ENCODE measurements at regions not wholly inside any gene's neighbourhood (a gene's known extent, or its start where the extent isn't known, plus 50 kb on each side); places are given as distances from the start of the nearest gene placed in this dataset.

GRCh38 chr6:147029923-147030322, 174.3 kb upstream of the STXBP5 start:
- H3K27me3 ChIP-seq (ENCODE audit: insufficient read depth, low read depth) = no peaks in the 10 kb centered on the region
- no peak overlapping the region for H3K9ac ChIP-seq
- no peak overlapping the region for H2AFZ ChIP-seq (ENCODE audit: low read depth)
- no peak overlapping the region for H3K4me2 ChIP-seq
- H3K4me3 ChIP-seq (IDR thresholded peaks at IDR 0.05; ENCODE audit: insufficient read depth, low read depth, low read length) = no peak overlapping the region
- no peaks in the 10 kb centered on the region for H3K4me1 ChIP-seq (ENCODE audit: low read depth, poor library complexity, severe bottlenecking)
- H4K20me1 ChIP-seq (ENCODE audit: insufficient read depth) = no peaks in the 10 kb centered on the region
- H3K27ac ChIP-seq = no peak overlapping the region
- H3K36me3 ChIP-seq (ENCODE audit: insufficient read depth) = no peaks in the 10 kb centered on the region
- H3K79me2 ChIP-seq (ENCODE audit: insufficient read depth, low read depth) = no peaks in the 10 kb centered on the region
- TF ChIP-seq CTCF (conservative IDR thresholded peaks at IDR 0.05; ENCODE audit: low read depth, low read length) = no peak

GRCh38 chr6:147033267-147033666, 170.9 kb upstream of the STXBP5 start:
- H3K4me2 ChIP-seq = no peak overlapping the region
- no peak for TF ChIP-seq CTCF (conservative IDR thresholded peaks at IDR 0.05; ENCODE audit: low read depth, low read length)
- H3K9ac ChIP-seq = no peak overlapping the region
- no peaks in the 10 kb centered on the region for H3K79me2 ChIP-seq (ENCODE audit: insufficient read depth, low read depth)
- no peak overlapping the region for H2AFZ ChIP-seq (ENCODE audit: low read depth)
- H3K27ac ChIP-seq = no peak overlapping the region
- no peaks in the 10 kb centered on the region for H3K36me3 ChIP-seq (ENCODE audit: insufficient read depth)
- no peak overlapping the region for H3K4me3 ChIP-seq (IDR thresholded peaks at IDR 0.05; ENCODE audit: insufficient read depth, low read depth, low read length)
- no peaks in the 10 kb centered on the region for H3K27me3 ChIP-seq (ENCODE audit: insufficient read depth, low read depth)
- H4K20me1 ChIP-seq (ENCODE audit: insufficient read depth) = no peaks in the 10 kb centered on the region
- H3K4me1 ChIP-seq (ENCODE audit: low read depth, poor library complexity, severe bottlenecking) = no peaks in the 10 kb centered on the region

- no peak for TF ChIP-seq CTCF (conservative IDR thresholded peaks at IDR 0.05; ENCODE audit: low read depth, low read length)
Observed at GRCh38 chr6:147035886-147036285, 168.3 kb upstream of the STXBP5 start.

GRCh38 chr6:147037881-147038280, 166.3 kb upstream of the STXBP5 start:
- Histone ChIP-seq H4K20me1 (ENCODE audit: insufficient read depth) (no peaks in the 10 kb centered on the region), H3K4me1 (ENCODE audit: low read depth, poor library complexity, severe bottlenecking) (no peaks in the 10 kb centered on the region)
- no peak for TF ChIP-seq CTCF (conservative IDR thresholded peaks at IDR 0.05; ENCODE audit: low read depth, low read length)

More at GRCh38 chr6:147035886-147036285, 168.3 kb upstream of the STXBP5 start:
- Histone ChIP-seq H3K4me2 (no peak overlapping the region), H3K27me3 (ENCODE audit: insufficient read depth, low read depth) (no peaks in the 10 kb centered on the region), H3K36me3 (ENCODE audit: insufficient read depth) (no peaks in the 10 kb centered on the region), H3K79me2 (ENCODE audit: insufficient read depth, low read depth) (no peaks in the 10 kb centered on the region), H4K20me1 (ENCODE audit: insufficient read depth) (no peaks in the 10 kb centered on the region), H3K4me1 (ENCODE audit: low read depth, poor library complexity, severe bottlenecking) (no peaks in the 10 kb centered on the region), H3K27ac (no peak overlapping the region), H2AFZ (ENCODE audit: low read depth) (no peak overlapping the region), H3K9ac (no peak overlapping the region), H3K4me3 (IDR thresholded peaks at IDR 0.05; ENCODE audit: insufficient read depth, low read depth, low read length) (no peak overlapping the region)

More at GRCh38 chr6:147037881-147038280, 166.3 kb upstream of the STXBP5 start:
- no peak overlapping the region for H3K4me3 ChIP-seq (IDR thresholded peaks at IDR 0.05; ENCODE audit: insufficient read depth, low read depth, low read length)
- H3K36me3 ChIP-seq (ENCODE audit: insufficient read depth) = no peaks in the 10 kb centered on the region
- H3K4me2 ChIP-seq = no peak overlapping the region
- H2AFZ ChIP-seq (ENCODE audit: low read depth) = no peak overlapping the region
- no peaks in the 10 kb centered on the region for H3K27me3 ChIP-seq (ENCODE audit: insufficient read depth, low read depth)
- H3K79me2 ChIP-seq (ENCODE audit: insufficient read depth, low read depth) = no peaks in the 10 kb centered on the region
- no peak overlapping the region for H3K27ac ChIP-seq
- H3K9ac ChIP-seq = no peak overlapping the region

Data from KMS-11 (cell line).